Neuron (in vitro differentiated cells): ENCODE measurements at regions not wholly inside any gene's neighbourhood (a gene's known extent, or its start where the extent isn't known, plus 50 kb on each side); places are given as distances from the start of the nearest gene placed in this dataset.

ENCODE experiments used
- H2AFZ ChIP-seq: one replicate; pipeline ENCODE4 v1.6.1; 2013; ENCODE audit warnings: low read depth, mild to moderate bottlenecking, inconsistent platforms, low read length, moderate library complexity
- H3K27me3 ChIP-seq: one replicate; pipeline ENCODE4 v1.6.1; 2013; ENCODE audit warnings: low read length; ENCODE audit not compliant: insufficient read depth
- H3K36me3 ChIP-seq: one replicate; pipeline ENCODE4 v1.6.1; 2013; ENCODE audit warnings: low read length; ENCODE audit not compliant: insufficient read depth
- H3K4me1 ChIP-seq: one replicate; pipeline ENCODE4 v1.6.1; 2013; ENCODE audit warnings: low read length; ENCODE audit not compliant: insufficient read depth
- H3K4me3 ChIP-seq: 2 replicates; pipeline ENCODE4 v1.5.1; 2013; ENCODE audit warnings: mild to moderate bottlenecking, low read length, moderate library complexity
- H3K9me3 ChIP-seq: one replicate; pipeline ENCODE4 v1.6.1; 2013; ENCODE audit warnings: low read length

- H2AFZ ChIP-seq: no peak overlapping the region
- H3K4me3 ChIP-seq: no peak overlapping the region
- H3K4me1 ChIP-seq: no peaks in the 10 kb centered on the region
- H3K9me3 ChIP-seq: no peaks in the 10 kb centered on the region
- no peaks in the 10 kb centered on the region for H3K36me3 ChIP-seq
- no peaks in the 10 kb centered on the region for H3K27me3 ChIP-seq
Observed at GRCh38 chr9:82332018-82332773, 343.6 kb downstream of the SPATA31D1 start.

DNA sequence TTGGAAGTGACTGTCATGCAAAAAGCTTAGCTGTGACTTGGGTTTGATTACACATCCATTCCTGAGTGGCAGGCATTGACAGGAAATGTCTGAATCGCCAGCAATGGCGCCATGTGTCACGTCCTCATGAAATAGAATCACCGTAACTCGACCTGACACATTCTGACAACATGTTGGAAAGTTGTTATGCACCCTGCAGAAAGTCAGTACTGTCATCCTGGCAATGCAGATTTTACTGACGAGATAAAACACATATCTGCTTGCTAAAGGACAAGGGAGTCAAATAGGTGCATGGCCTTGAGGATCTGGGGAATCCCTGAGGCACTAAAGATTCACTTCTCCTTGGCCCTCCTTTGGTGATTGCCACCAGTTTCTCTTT is 344.2 kb downstream of the SPATA31D1 start:
- Histone ChIP-seq H3K4me1 (no peaks in the 10 kb centered on the region), H3K9me3 (no peaks in the 10 kb centered on the region), H3K4me3 (no peak overlapping the region)

DNA sequence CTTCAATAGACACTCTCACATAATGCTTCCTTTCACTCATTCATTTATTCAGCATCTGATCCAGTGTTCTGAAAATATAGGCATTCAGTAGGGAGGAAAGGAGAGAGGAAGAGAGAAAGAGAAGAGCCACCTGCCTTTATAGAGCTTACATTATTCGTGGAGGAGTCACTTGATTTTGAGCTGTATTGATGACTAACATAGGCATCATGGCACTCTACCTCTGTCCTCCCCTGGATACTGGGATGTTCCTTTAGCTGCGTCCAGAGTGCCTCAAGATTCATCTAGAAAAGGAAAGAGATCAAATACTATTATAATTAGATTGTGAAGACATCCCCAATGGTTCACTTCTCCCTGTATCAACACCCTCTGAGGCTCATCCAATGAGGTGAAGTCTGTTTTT is 345.1 kb downstream of the SPATA31D1 start:
- no peaks in the 10 kb centered on the region for H3K27me3 ChIP-seq

More for the DNA sequence above, 344.2 kb downstream of the SPATA31D1 start:
- Histone ChIP-seq H3K27me3 (no peaks in the 10 kb centered on the region), H2AFZ (no peak overlapping the region), H3K36me3 (no peaks in the 10 kb centered on the region)

DNA sequence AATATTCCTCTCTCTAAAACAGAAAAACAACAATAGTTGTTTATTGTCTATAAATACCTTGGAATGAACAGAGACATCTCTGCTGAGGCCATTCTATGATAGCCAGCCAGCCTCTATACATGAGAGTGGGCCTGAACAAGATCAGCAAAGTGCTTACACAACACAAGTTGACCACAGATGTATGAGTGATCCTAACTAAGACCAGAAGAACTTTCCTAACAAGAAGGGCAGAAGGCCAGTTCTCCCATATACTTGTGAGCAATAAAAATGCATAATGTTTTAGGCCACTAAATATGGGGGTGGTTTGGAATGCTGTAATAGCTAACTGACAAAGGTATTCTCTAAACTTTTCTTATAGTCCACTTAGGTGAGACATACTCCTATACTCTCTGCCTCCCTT is 345.7 kb downstream of the SPATA31D1 start:
- no peak overlapping the region for H3K4me3 ChIP-seq
- no peaks in the 10 kb centered on the region for H3K27me3 ChIP-seq
- H2AFZ ChIP-seq: no peak overlapping the region
- H3K36me3 ChIP-seq: no peaks in the 10 kb centered on the region
- no peaks in the 10 kb centered on the region for H3K9me3 ChIP-seq
- no peaks in the 10 kb centered on the region for H3K4me1 ChIP-seq

More for the DNA sequence above, 345.1 kb downstream of the SPATA31D1 start:
- H2AFZ ChIP-seq: no peak overlapping the region
- no peaks in the 10 kb centered on the region for H3K36me3 ChIP-seq
- no peaks in the 10 kb centered on the region for H3K9me3 ChIP-seq
- no peaks in the 10 kb centered on the region for H3K4me1 ChIP-seq
- H3K4me3 ChIP-seq: no peak overlapping the region

GRCh38 chr9:82337351-82337750 is 348.8 kb downstream of the SPATA31D1 start:
- Histone ChIP-seq H3K4me3 (no peak overlapping the region), H3K4me1 (no peaks in the 10 kb centered on the region), H3K36me3 (no peaks in the 10 kb centered on the region), H2AFZ (no peak overlapping the region), H3K9me3 (no peaks in the 10 kb centered on the region), H3K27me3 (no peaks in the 10 kb centered on the region)

DNA sequence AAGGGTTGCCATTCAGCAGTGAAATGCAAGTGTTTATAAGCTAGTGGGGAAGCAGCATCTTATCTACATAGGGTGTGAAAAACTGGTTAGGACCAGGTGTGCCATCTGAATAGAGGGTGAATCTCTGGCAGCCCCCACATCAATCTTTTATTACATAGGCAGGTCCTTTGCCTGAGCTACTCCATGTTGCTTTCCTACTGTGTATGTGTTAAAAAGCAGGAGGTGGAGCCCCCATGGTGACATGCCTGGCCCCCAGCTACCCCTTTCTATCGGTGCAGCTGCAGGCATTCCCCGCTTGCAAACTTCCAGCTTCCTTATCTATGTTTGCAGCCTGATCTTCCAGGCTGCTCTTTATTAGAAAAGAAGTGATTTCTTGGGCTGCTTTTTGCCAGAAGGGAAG is 353.5 kb downstream of the SPATA31D1 start:
- Histone ChIP-seq H3K4me1 (no peaks in the 10 kb centered on the region), H3K36me3 (no peaks in the 10 kb centered on the region), H3K27me3 (no peaks in the 10 kb centered on the region), H3K4me3 (no peak overlapping the region), H3K9me3 (peaks cover 4% of the 10 kb centered on the region), H2AFZ (no peak overlapping the region)

GRCh38 chr9:82346040-82346439 is 357.5 kb downstream of the SPATA31D1 start:
- H3K4me1 ChIP-seq: no peaks in the 10 kb centered on the region
- H3K9me3 ChIP-seq: peaks cover 4% of the 10 kb centered on the region
- no peaks in the 10 kb centered on the region for H3K36me3 ChIP-seq
- H3K4me3 ChIP-seq: no peak overlapping the region
- no peak overlapping the region for H2AFZ ChIP-seq
- H3K27me3 ChIP-seq: no peaks in the 10 kb centered on the region

- Histone ChIP-seq H3K27me3 (no peaks in the 10 kb centered on the region), H2AFZ (no peak overlapping the region), H3K4me1 (peaks cover 1% of the 10 kb centered on the region), H3K9me3 (no peaks in the 10 kb centered on the region), H3K4me3 (no peak overlapping the region), H3K36me3 (no peaks in the 10 kb centered on the region)
Observed at GRCh38 chr9:82353631-82354278, 365.2 kb downstream of the SPATA31D1 start.

- Histone ChIP-seq H3K27me3 (no peaks in the 10 kb centered on the region), H3K4me1 (peaks cover 1% of the 10 kb centered on the region), H2AFZ (no peak overlapping the region), H3K9me3 (no peaks in the 10 kb centered on the region), H3K4me3 (no peak overlapping the region), H3K36me3 (no peaks in the 10 kb centered on the region)
Observed at GRCh38 chr9:82354279-82354659, 365.7 kb downstream of the SPATA31D1 start.

GRCh38 chr9:82356131-82356530 is 367.6 kb downstream of the SPATA31D1 start:
- Histone ChIP-seq H3K36me3 (no peaks in the 10 kb centered on the region), H3K27me3 (no peaks in the 10 kb centered on the region), H3K4me3 (no peak overlapping the region), H2AFZ (no peak overlapping the region), H3K9me3 (no peaks in the 10 kb centered on the region), H3K4me1 (peaks cover 1% of the 10 kb centered on the region)

DNA sequence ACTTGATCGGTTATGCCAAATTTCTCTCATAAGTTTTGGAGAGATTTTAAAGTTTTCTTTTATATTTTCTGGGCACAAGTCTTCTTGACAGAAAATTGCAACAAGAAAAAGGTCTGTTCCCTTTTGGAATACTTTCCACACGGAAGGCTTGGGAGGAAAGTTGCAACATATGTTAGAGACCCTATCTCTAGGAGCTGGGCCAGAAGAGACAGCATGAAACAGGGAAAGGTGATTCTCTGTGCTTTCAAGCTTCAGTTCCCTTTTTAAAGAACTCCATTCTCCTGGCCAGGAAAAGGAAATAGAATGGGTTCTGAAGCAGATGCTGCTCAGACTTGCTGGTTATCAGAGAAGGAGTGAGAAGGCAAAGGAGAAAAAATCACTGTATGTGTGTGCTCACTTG is 368.3 kb downstream of the SPATA31D1 start:
- Histone ChIP-seq H3K36me3 (no peaks in the 10 kb centered on the region), H3K4me1 (peaks cover 1% of the 10 kb centered on the region), H3K9me3 (no peaks in the 10 kb centered on the region), H2AFZ (no peak overlapping the region), H3K27me3 (no peaks in the 10 kb centered on the region), H3K4me3 (no peak overlapping the region)

DNA sequence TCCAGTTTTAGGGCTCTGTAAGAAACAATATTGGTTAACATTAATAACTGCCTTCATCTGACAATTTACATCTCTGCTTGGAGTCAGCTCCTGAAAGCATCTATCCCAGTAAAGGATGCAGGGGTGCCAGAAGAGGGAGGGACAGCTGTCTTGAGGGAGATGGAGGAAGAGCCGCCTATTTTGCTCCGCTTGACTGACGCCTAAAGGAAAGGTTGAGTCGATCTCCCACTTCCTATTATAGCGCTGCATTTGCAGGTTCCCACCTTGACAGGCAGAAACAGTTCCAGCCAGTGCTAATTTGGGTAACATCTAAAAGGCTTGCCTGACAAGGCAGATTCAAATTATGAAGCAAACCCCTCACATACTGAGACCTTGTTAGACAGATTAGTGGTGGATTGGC is 374.6 kb downstream of the SPATA31D1 start:
- Histone ChIP-seq H3K27me3 (no peaks in the 10 kb centered on the region), H3K4me3 (no peak overlapping the region), H3K4me1 (peaks cover 6% of the 10 kb centered on the region), H2AFZ (no peak overlapping the region), H3K36me3 (no peaks in the 10 kb centered on the region), H3K9me3 (no peaks in the 10 kb centered on the region)

DNA sequence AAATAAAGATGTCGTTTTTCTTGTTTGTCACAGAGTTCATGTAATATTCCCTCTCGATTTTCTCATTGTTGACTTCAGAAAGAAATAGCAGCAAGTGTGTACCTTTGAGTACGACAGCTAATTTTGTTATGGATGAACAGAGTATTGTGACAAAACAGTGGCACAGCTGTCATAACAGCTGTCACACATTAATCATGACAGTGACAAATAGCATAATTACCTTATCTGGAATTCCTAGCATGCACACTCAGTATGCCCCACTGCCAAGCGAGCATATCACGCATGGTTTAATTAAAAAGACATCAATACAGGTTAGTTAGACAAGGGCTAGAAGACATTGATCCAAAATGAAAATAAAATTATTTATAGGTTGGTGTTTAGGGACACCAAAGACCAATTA is 375.1 kb downstream of the SPATA31D1 start:
- H3K4me3 ChIP-seq: no peak overlapping the region

More for the DNA sequence above, 375.1 kb downstream of the SPATA31D1 start:
- no peak overlapping the region for H2AFZ ChIP-seq
- no peaks in the 10 kb centered on the region for H3K9me3 ChIP-seq
- H3K36me3 ChIP-seq: no peaks in the 10 kb centered on the region
- peaks cover 6% of the 10 kb centered on the region for H3K4me1 ChIP-seq
- no peaks in the 10 kb centered on the region for H3K27me3 ChIP-seq
